ENCODE measurements at regions not wholly inside any gene's neighbourhood (a gene's known extent, or its start where the extent isn't known, plus 50 kb on each side); places are given as distances from the start of the nearest gene placed in this dataset.

- H3K4me3 Mint-ChIP-seq: no peak overlapping the region
- no peak overlapping the region for H3K27ac Mint-ChIP-seq
- no peaks in the 10 kb centered on the region for H3K36me3 Mint-ChIP-seq (ENCODE audit: low read depth)
- TF ChIP-seq CTCF (IDR thresholded peaks at IDR 0.05): no peak
- ChIA-PET CTCF (interaction anchor here (0.7 to 1.5 kb wide), 2 partner anchors 35 to 211 kb away, joined by 3 read pairs; no protein-coding TSS in a partner anchor), POLR2A (no interaction called here)
- no peaks in the 10 kb centered on the region for H3K9me3 Mint-ChIP-seq
- H3K27me3 Mint-ChIP-seq: no peaks in the 10 kb centered on the region
- intact Hi-C loops (cut with micrococcal nuclease): no loop called here
- peaks cover 10% of the 10 kb centered on the region for H3K4me1 Mint-ChIP-seq
- ATAC-seq (ENCODE audit: low read depth) (no peak), DNase-seq (no peak)
Measured at GRCh38 chr1:25066256-25066655, 136.2 kb upstream of the RUNX3 start.

DNA sequence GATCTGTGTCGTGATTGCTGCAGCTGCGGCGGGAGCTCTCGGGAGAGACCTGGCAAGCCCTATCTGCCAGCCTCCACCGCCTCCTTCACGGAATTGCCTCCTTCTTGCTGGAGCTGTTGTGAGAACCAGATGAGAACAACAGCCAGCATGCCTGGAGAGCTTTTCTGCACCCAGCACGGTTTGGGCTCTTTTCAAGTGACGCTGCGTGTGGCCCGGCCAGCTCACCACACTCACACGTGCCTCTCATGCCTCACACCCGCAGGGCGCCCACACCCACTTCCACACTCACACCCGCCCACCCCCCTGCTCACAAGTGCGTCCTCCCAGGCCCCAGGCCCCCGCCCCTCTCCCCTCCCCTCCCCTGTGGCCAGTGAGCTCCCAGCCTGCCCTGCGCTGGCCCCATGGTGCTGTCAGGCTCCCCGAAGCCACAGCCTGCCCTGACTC is 135.7 kb upstream of the RUNX3 start:
- no peaks in the 10 kb centered on the region for H3K9me3 Mint-ChIP-seq
- TF ChIP-seq CTCF (IDR thresholded peaks at IDR 0.05): no peak
- intact Hi-C loops (cut with micrococcal nuclease): no loop called here
- no peaks in the 10 kb centered on the region for H3K36me3 Mint-ChIP-seq (ENCODE audit: low read depth)
- H3K27me3 Mint-ChIP-seq: no peaks in the 10 kb centered on the region
- peaks cover 10% of the 10 kb centered on the region for H3K4me1 Mint-ChIP-seq
- ChIA-PET POLR2A (interaction anchor here (0.9 kb wide), 1 partner anchor 135 kb away, joined by 3 read pairs; no protein-coding TSS in a partner anchor), CTCF (interaction anchor here (0.7 to 1.5 kb wide), 2 partner anchors 35 to 210 kb away, joined by 3 read pairs; no protein-coding TSS in a partner anchor)
- no peak overlapping the region for H3K27ac Mint-ChIP-seq
- H3K4me3 Mint-ChIP-seq: no peak overlapping the region
- no peak for ATAC-seq (ENCODE audit: low read depth)
- no peak for DNase-seq

DNA sequence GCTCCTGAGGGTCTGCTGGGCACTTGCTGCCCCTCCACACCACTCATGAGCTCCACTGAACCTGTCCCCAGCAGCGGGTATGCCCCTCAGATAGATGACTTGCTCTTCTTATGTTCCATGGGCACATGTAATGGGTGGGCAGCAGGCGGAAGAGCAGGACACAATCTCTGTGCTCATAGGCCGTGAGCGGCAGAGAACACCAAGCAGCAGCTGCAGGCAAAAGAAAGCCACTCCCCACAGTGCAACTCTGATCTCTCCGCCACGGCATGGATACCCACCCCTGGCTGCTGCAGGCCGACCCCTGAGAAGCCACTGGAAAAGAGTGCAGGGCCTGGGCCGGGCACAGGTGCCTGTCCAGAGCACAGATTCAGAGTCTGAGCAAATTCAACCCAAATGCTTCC is 135.2 kb upstream of the RUNX3 start:
- no peak for ATAC-seq (ENCODE audit: low read depth)
- CTCF ChIA-PET: no interaction called here
- H3K27ac Mint-ChIP-seq: no peak overlapping the region

GRCh38 chr1:25064465-25065240 is 134.6 kb upstream of the RUNX3 start:
- Mint-ChIP-seq H3K36me3 (ENCODE audit: low read depth) (no peaks in the 10 kb centered on the region), H3K27ac (peak overlapping the region; percentile 57), H3K27me3 (no peaks in the 10 kb centered on the region), H3K9me3 (no peaks in the 10 kb centered on the region), H3K4me3 (no peak overlapping the region), H3K4me1 (peaks cover 10% of the 10 kb centered on the region)
- ATAC-seq (ENCODE audit: low read depth): peak; percentile 62
- DNase-seq: no peak
- TF ChIP-seq CTCF (IDR thresholded peaks at IDR 0.05): no peak
- ChIA-PET POLR2A (interaction anchor here (0.9 kb wide), 1 partner anchor 134 kb away, joined by 3 read pairs; no protein-coding TSS in a partner anchor), CTCF (no interaction called here)
- intact Hi-C loops (cut with micrococcal nuclease): no loop called here

More for the DNA sequence above, 135.2 kb upstream of the RUNX3 start:
- POLR2A ChIA-PET: interaction anchor here (0.9 kb wide), 1 partner anchor 135 kb away, joined by 3 read pairs; no protein-coding TSS in a partner anchor
- Mint-ChIP-seq H3K4me3 (no peak overlapping the region), H3K27me3 (no peaks in the 10 kb centered on the region), H3K4me1 (peaks cover 10% of the 10 kb centered on the region), H3K9me3 (no peaks in the 10 kb centered on the region), H3K36me3 (ENCODE audit: low read depth) (no peaks in the 10 kb centered on the region)
- no peak for DNase-seq
- TF ChIP-seq CTCF (IDR thresholded peaks at IDR 0.05): no peak
- intact Hi-C loops (cut with micrococcal nuclease): no loop called here

GRCh38 chr1:25063591-25064416 is 133.7 kb upstream of the RUNX3 start:
- no peak for TF ChIP-seq CTCF (IDR thresholded peaks at IDR 0.05)
- ATAC-seq (ENCODE audit: low read depth) (no peak), DNase-seq (no peak)
- no peaks in the 10 kb centered on the region for H3K36me3 Mint-ChIP-seq (ENCODE audit: low read depth)
- intact Hi-C loops (cut with micrococcal nuclease): no loop called here
- ChIA-PET POLR2A (no interaction called here), CTCF (no interaction called here)
- peaks cover 10% of the 10 kb centered on the region for H3K4me1 Mint-ChIP-seq
- H3K27me3 Mint-ChIP-seq: no peaks in the 10 kb centered on the region
- no peak overlapping the region for H3K27ac Mint-ChIP-seq
- H3K9me3 Mint-ChIP-seq: no peaks in the 10 kb centered on the region
- no peak overlapping the region for H3K4me3 Mint-ChIP-seq

Data from activated B cell treated with CpG ODN at 0.5 μM for 24 hours (primary cell).